ENCODE measurements at regions not wholly inside any gene's neighbourhood (a gene's known extent, or its start where the extent isn't known, plus 50 kb on each side); places are given as distances from the start of the nearest gene placed in this dataset.

- no peak for DNase-seq
Observed at GRCh38 chrX:5054852-5055251, 1173.8 kb downstream of the NLGN4X start.

GRCh38 chrX:5051831-5052491 is 1176.7 kb downstream of the NLGN4X start:
- DNase-seq = no peak

- no peak for DNase-seq
Observed at GRCh38 chrX:5042563-5042962, 1186.1 kb downstream of the NLGN4X start.

- no peak for DNase-seq
Observed at GRCh38 chrX:5031792-5032191, 1196.9 kb downstream of the NLGN4X start.

- DNase-seq = no peak
Observed at GRCh38 chrX:5015451-5015850, 1213.2 kb downstream of the NLGN4X start.

GRCh38 chrX:4994855-4995254 is 1233.8 kb downstream of the NLGN4X start:
- no peak for DNase-seq

- no peak for DNase-seq
Observed at GRCh38 chrX:4978613-4979012, 1250.1 kb downstream of the NLGN4X start.

- no peak for DNase-seq
Observed at GRCh38 chrX:4971646-4972045, 1257.0 kb downstream of the NLGN4X start.

- no peak for DNase-seq
Observed at GRCh38 chrX:4964112-4964511, 1250.7 kb upstream of the PRKX start.

- no peak for DNase-seq
Observed at GRCh38 chrX:4963432-4963831, 1250.0 kb upstream of the PRKX start.

- no peak for DNase-seq
Observed at GRCh38 chrX:4944767-4945166, 1231.3 kb upstream of the PRKX start.

- no peak for DNase-seq
Observed at GRCh38 chrX:4936315-4936714, 1222.9 kb upstream of the PRKX start.

- peak; percentile 26 for DNase-seq
Observed at GRCh38 chrX:4935846-4936245, 1222.4 kb upstream of the PRKX start.

- DNase-seq = no peak
Observed at GRCh38 chrX:4935401-4935800, 1222.0 kb upstream of the PRKX start.

GRCh38 chrX:4932790-4933189 is 1219.3 kb upstream of the PRKX start:
- no peak for DNase-seq

- DNase-seq = no peak
Observed at GRCh38 chrX:4930426-4930825, 1217.0 kb upstream of the PRKX start.

GRCh38 chrX:4925911-4926310 is 1212.5 kb upstream of the PRKX start:
- no peak for DNase-seq

GRCh38 chrX:4909348-4909747 is 1195.9 kb upstream of the PRKX start:
- no peak for DNase-seq

- DNase-seq = no peak
Observed at GRCh38 chrX:4905576-4905975, 1192.1 kb upstream of the PRKX start.

- no peak for DNase-seq
Observed at GRCh38 chrX:4881277-4881676, 1167.8 kb upstream of the PRKX start.

GRCh38 chrX:4878640-4879039 is 1165.2 kb upstream of the PRKX start:
- no peak for DNase-seq

- no peak for DNase-seq
Observed at GRCh38 chrX:4876268-4876667, 1162.8 kb upstream of the PRKX start.

GRCh38 chrX:4851534-4851933 is 1138.1 kb upstream of the PRKX start:
- no peak for DNase-seq

- no peak for DNase-seq
Observed at GRCh38 chrX:4850312-4850711, 1136.9 kb upstream of the PRKX start.

- DNase-seq = no peak
Observed at GRCh38 chrX:4844376-4844775, 1130.9 kb upstream of the PRKX start.

Measured in KG1 (cell line).